HG02884 (cell line): ENCODE measurements at regions not wholly inside any gene's neighbourhood (a gene's known extent, or its start where the extent isn't known, plus 50 kb on each side); places are given as distances from the start of the nearest gene placed in this dataset.
"Not testable (repeated sequence)": the region's sequence is repeated elsewhere in the genome, so short reads cannot be mapped to it uniquely, and the experiment has no call there.

Experiments used
- ATAC-seq: cut with Tn5 transposase; IDR thresholded peaks from one replicate; pipeline ENCODE4 v1.9.1; 2021; ENCODE audit warnings: mild to moderate bottlenecking, moderate library complexity; ENCODE audit not compliant: unreplicated experiment

- no peak for ATAC-seq
These were observed 391.6 kb upstream of the FKBP1C start for GRCh38 chr6:62819640-62820039.

- no peak for ATAC-seq
These were observed 402.5 kb upstream of the FKBP1C start for GRCh38 chr6:62808565-62809293.

GRCh38 chr6:62805431-62805830, 405.8 kb upstream of the FKBP1C start:
- ATAC-seq: no peak

- no peak for ATAC-seq
These were observed 408.2 kb upstream of the FKBP1C start for GRCh38 chr6:62803094-62803493.

GRCh38 chr6:62797190-62797589, 414.1 kb upstream of the FKBP1C start:
- ATAC-seq: no peak

GRCh38 chr6:62775427-62776022, 435.7 kb upstream of the FKBP1C start:
- ATAC-seq: no peak

- ATAC-seq: not testable (repeated sequence)
These were observed 445.1 kb upstream of the FKBP1C start for GRCh38 chr6:62766174-62766573.

- ATAC-seq: no peak
These were observed 446.4 kb upstream of the FKBP1C start for GRCh38 chr6:62764841-62765240.

GRCh38 chr6:62763125-62763912, 447.9 kb upstream of the FKBP1C start:
- ATAC-seq: no peak

GRCh38 chr6:62746968-62747367, 460.9 kb upstream of the KHDRBS2 start:
- no peak for ATAC-seq

- ATAC-seq: no peak
These were observed 460.1 kb upstream of the KHDRBS2 start for GRCh38 chr6:62746161-62746560.

GRCh38 chr6:62740596-62740995, 454.6 kb upstream of the KHDRBS2 start:
- no peak for ATAC-seq

GRCh38 chr6:62740171-62740570, 454.1 kb upstream of the KHDRBS2 start:
- ATAC-seq: no peak

GRCh38 chr6:62737792-62738191, 451.8 kb upstream of the KHDRBS2 start:
- no peak for ATAC-seq

GRCh38 chr6:62721408-62721807, 435.4 kb upstream of the KHDRBS2 start:
- ATAC-seq: no peak

- no peak for ATAC-seq
These were observed 430.7 kb upstream of the KHDRBS2 start for GRCh38 chr6:62716719-62717118.

GRCh38 chr6:62714112-62714511, 428.1 kb upstream of the KHDRBS2 start:
- ATAC-seq: no peak

GRCh38 chr6:62711750-62712149, 425.7 kb upstream of the KHDRBS2 start:
- ATAC-seq: no peak

GRCh38 chr6:62707914-62708313, 421.9 kb upstream of the KHDRBS2 start:
- ATAC-seq: no peak

GRCh38 chr6:62707156-62707555, 421.1 kb upstream of the KHDRBS2 start:
- no peak for ATAC-seq

- no peak for ATAC-seq
These were observed 397.0 kb upstream of the KHDRBS2 start for GRCh38 chr6:62683063-62683462.

GRCh38 chr6:62681108-62681507, 395.1 kb upstream of the KHDRBS2 start:
- no peak for ATAC-seq
